OCI-LY1 (cell line): ENCODE measurements at regions not wholly inside any gene's neighbourhood (a gene's known extent, or its start where the extent isn't known, plus 50 kb on each side); places are given as distances from the start of the nearest gene placed in this dataset.

ENCODE experiments used
- EZH2 ChIP-seq: fragments of 200-600 bp; sonication (generic), shearing (Covaris generic); IDR thresholded peaks from 2 replicates; pipeline ENCODE4 v1.8.0; 2017; ENCODE audit warnings: borderline replicate concordance, mixed run types, mild to moderate bottlenecking, antibody characterized with exemption, low read length, moderate library complexity, mixed read lengths
- TF ChIP-seq, protein P1 (sequence below): fragments of 200-600 bp; sonication (generic), shearing (Covaris generic); IDR thresholded peaks from 2 replicates; pipeline ENCODE4 v1.5.1; 2017; ENCODE audit warnings: mild to moderate bottlenecking, antibody characterized with exemption, low read length, moderate library complexity, mixed read lengths

DNA sequence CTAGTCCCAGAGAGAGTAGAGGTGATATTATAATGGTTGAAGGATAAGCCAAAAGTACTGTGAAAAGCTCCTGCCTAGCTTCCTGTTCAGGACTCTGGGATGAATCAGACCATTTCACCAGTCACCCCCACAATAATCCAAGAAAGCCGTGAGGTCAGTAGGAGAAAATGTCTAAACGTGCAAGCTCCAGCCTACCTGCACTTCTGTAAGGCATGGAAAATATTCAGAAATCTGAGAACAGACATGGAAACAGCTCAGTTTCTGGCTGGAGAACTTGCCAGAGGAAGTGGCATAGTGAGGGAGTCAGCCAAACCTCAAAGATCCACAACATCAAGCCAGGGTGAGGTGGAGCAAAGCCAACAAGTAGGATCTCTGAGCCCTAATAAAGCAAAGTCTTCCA lies 58.2 kb downstream of the ELAPOR2 start:
- TF ChIP-seq, protein P1, sequence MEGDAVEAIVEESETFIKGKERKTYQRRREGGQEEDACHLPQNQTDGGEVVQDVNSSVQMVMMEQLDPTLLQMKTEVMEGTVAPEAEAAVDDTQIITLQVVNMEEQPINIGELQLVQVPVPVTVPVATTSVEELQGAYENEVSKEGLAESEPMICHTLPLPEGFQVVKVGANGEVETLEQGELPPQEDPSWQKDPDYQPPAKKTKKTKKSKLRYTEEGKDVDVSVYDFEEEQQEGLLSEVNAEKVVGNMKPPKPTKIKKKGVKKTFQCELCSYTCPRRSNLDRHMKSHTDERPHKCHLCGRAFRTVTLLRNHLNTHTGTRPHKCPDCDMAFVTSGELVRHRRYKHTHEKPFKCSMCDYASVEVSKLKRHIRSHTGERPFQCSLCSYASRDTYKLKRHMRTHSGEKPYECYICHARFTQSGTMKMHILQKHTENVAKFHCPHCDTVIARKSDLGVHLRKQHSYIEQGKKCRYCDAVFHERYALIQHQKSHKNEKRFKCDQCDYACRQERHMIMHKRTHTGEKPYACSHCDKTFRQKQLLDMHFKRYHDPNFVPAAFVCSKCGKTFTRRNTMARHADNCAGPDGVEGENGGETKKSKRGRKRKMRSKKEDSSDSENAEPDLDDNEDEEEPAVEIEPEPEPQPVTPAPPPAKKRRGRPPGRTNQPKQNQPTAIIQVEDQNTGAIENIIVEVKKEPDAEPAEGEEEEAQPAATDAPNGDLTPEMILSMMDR: no peak
- no peak for TF ChIP-seq EZH2
